GM23338 (cell line): ENCODE measurements at regions not wholly inside any gene's neighbourhood (a gene's known extent, or its start where the extent isn't known, plus 50 kb on each side); places are given as distances from the start of the nearest gene placed in this dataset.

Experiments
- ATAC-seq: fragments of 200-7000 bp; cut with Tn5 transposase; 3 replicates; pipeline ENCODE4 v1.9.1; 2020
- DNase-seq: peaks from one replicate; pipeline ENCODE4 v3.0.0-alpha.2; 2015; ENCODE audit warnings: low spot score
- H2AFZ ChIP-seq: fragments of 200-600 bp; sonication (generic); 2 replicates; pipeline ENCODE4 v1.8.0; 2016; ENCODE audit warnings: antibody characterized with exemption, mild to moderate bottlenecking, moderate library complexity
- H3F3A ChIP-seq: fragments of 200-600 bp; sonication (generic); replicated peaks from 2 replicates; pipeline ENCODE4 v1.8.0; 2017; ENCODE audit warnings: antibody characterized with exemption, mixed run types, low read depth
- H3K27ac ChIP-seq: fragments of 200-600 bp; sonication (generic); 2 replicates; pipeline ENCODE4 v1.6.1; 2016; ENCODE audit warnings: low read depth
- H3K27me3 ChIP-seq: fragments of 200-600 bp; sonication (generic); 2 replicates; pipeline ENCODE4 v1.8.0; 2016; ENCODE audit warnings: mild to moderate bottlenecking, mixed run types, moderate library complexity; ENCODE audit not compliant: insufficient read depth
- H3K36me3 ChIP-seq: fragments of 200-600 bp; sonication (generic); 2 replicates; pipeline ENCODE4 v1.8.0; 2016; ENCODE audit warnings: mild to moderate bottlenecking; ENCODE audit not compliant: insufficient read depth
- H3K4me1 ChIP-seq: fragments of 200-600 bp; sonication (generic); 2 replicates; pipeline ENCODE4 v1.8.0; 2016; ENCODE audit warnings: mild to moderate bottlenecking, moderate library complexity; ENCODE audit not compliant: insufficient read depth
- H3K4me2 ChIP-seq: fragments of 200-600 bp; sonication (generic); 2 replicates; pipeline ENCODE4 v1.7.1; 2017; ENCODE audit warnings: mixed run types
- H3K4me3 ChIP-seq: fragments of 200-600 bp; sonication (generic); 2 replicates; pipeline ENCODE4 v1.6.1; 2016; ENCODE audit warnings: mixed run types
- H3K79me2 ChIP-seq: fragments of 200-600 bp; sonication (generic); replicated peaks from 2 replicates; pipeline ENCODE4 v1.8.0; 2017; ENCODE audit warnings: mild to moderate bottlenecking; ENCODE audit not compliant: insufficient read depth
- H3K9me2 ChIP-seq: fragments of 200-600 bp; sonication (generic); 2 replicates; pipeline ENCODE4 v1.8.0; 2017; ENCODE audit not compliant: insufficient read depth
- H4K20me1 ChIP-seq: fragments of 200-600 bp; sonication (generic); replicated peaks from 2 replicates; pipeline ENCODE4 v1.8.0; 2017; ENCODE audit warnings: mild to moderate bottlenecking; ENCODE audit not compliant: insufficient read depth
- H3K27ac Mint-ChIP-seq: 2 replicates; pipeline ENCODE4 v1.8.0; 2020; ENCODE audit warnings: inconsistent platforms, mild to moderate bottlenecking, moderate library complexity, mixed read lengths
- H3K27me3 Mint-ChIP-seq: 3 replicates; pipeline ENCODE4 v1.8.0; 2022; ENCODE audit warnings: low read depth, mild to moderate bottlenecking, moderate library complexity, mixed read lengths, inconsistent platforms; ENCODE audit not compliant: insufficient read depth, poor library complexity
- H3K36me3 Mint-ChIP-seq: 3 replicates; pipeline ENCODE4 v1.8.0; 2021; ENCODE audit warnings: low read depth, mild to moderate bottlenecking, inconsistent platforms, moderate library complexity, mixed read lengths
- H3K4me1 Mint-ChIP-seq: 3 replicates; pipeline ENCODE4 v1.8.0; 2020; ENCODE audit warnings: mild to moderate bottlenecking, inconsistent platforms, mixed read lengths
- H3K4me3 Mint-ChIP-seq: 3 replicates; pipeline ENCODE4 v1.8.0; 2021; ENCODE audit warnings: moderate library complexity, mild to moderate bottlenecking, inconsistent platforms, mixed read lengths
- H3K9me3 Mint-ChIP-seq: 3 replicates; pipeline ENCODE4 v1.8.0; 2020; ENCODE audit warnings: moderate library complexity, mild to moderate bottlenecking, inconsistent platforms, mixed read lengths
- EZH2phosphoT487 ChIP-seq: fragments of 200-600 bp; sonication (generic); IDR thresholded peaks from one replicate; pipeline ENCODE4 v1.8.1; 2018; ENCODE audit warnings: antibody characterized with exemption; ENCODE audit not compliant: unreplicated experiment
- NANOG ChIP-seq: IDR thresholded peaks from 2 replicates; pipeline ENCODE4 v1.6.1; 2016; ENCODE audit warnings: antibody characterized with exemption, borderline replicate concordance
- ZNF114 ChIP-seq: fragments of 250-450 bp; sonication (Bioruptor Pico); IDR thresholded peaks from 2 replicates; pipeline ENCODE4 v1.5.0; 2020; ENCODE audit warnings: mild to moderate bottlenecking, moderate library complexity
- TF ChIP-seq, protein P1 (sequence below): fragments of 250-450 bp; sonication (Bioruptor Pico); IDR thresholded peaks from 2 replicates; pipeline ENCODE4 v1.5.0; 2020; ENCODE audit warnings: mild to moderate bottlenecking, moderate library complexity

DNA sequence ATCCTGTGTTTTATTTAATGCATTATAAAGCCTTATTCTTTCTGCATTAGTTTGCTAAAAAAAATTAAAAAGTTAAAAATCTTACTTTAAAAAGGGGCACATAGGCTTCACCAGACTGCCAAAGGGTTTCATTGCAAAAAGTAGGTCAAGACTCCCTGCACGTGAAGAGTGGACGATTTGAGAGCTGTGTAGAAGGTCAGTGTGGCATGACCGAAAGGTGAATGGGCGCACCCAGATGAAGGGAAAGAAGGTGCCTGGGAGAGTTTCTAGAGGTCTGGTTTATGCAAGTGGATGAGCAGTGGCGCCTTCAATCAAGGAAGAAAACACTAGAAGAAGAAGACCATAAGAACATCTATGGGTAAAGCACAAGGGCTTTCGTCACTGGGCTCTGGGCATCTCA, 111.0 kb downstream of the SP3 start:
- Histone ChIP-seq H3K4me2 (no peak overlapping the region), H3K4me3 (no peak overlapping the region), H3K9me2 (no peaks in the 10 kb centered on the region), H3K27me3 (no peaks in the 10 kb centered on the region), H4K20me1 (no peaks in the 10 kb centered on the region), H2AFZ (no peak overlapping the region), H3K4me1 (no peaks in the 10 kb centered on the region), H3F3A (no peaks in the 10 kb centered on the region), H3K27ac (no peak overlapping the region), H3K36me3 (no peaks in the 10 kb centered on the region), H3K79me2 (no peaks in the 10 kb centered on the region)
- Mint-ChIP-seq H3K4me1 (peaks cover 8% of the 10 kb centered on the region), H3K27me3 (no peaks in the 10 kb centered on the region), H3K36me3 (no peaks in the 10 kb centered on the region), H3K9me3 (no peaks in the 10 kb centered on the region), H3K27ac (no peak overlapping the region), H3K4me3 (no peak overlapping the region)
- ATAC-seq, result no peak
- no peak for DNase-seq
- no peak for TF ChIP-seq NANOG
- TF ChIP-seq, protein P1, sequence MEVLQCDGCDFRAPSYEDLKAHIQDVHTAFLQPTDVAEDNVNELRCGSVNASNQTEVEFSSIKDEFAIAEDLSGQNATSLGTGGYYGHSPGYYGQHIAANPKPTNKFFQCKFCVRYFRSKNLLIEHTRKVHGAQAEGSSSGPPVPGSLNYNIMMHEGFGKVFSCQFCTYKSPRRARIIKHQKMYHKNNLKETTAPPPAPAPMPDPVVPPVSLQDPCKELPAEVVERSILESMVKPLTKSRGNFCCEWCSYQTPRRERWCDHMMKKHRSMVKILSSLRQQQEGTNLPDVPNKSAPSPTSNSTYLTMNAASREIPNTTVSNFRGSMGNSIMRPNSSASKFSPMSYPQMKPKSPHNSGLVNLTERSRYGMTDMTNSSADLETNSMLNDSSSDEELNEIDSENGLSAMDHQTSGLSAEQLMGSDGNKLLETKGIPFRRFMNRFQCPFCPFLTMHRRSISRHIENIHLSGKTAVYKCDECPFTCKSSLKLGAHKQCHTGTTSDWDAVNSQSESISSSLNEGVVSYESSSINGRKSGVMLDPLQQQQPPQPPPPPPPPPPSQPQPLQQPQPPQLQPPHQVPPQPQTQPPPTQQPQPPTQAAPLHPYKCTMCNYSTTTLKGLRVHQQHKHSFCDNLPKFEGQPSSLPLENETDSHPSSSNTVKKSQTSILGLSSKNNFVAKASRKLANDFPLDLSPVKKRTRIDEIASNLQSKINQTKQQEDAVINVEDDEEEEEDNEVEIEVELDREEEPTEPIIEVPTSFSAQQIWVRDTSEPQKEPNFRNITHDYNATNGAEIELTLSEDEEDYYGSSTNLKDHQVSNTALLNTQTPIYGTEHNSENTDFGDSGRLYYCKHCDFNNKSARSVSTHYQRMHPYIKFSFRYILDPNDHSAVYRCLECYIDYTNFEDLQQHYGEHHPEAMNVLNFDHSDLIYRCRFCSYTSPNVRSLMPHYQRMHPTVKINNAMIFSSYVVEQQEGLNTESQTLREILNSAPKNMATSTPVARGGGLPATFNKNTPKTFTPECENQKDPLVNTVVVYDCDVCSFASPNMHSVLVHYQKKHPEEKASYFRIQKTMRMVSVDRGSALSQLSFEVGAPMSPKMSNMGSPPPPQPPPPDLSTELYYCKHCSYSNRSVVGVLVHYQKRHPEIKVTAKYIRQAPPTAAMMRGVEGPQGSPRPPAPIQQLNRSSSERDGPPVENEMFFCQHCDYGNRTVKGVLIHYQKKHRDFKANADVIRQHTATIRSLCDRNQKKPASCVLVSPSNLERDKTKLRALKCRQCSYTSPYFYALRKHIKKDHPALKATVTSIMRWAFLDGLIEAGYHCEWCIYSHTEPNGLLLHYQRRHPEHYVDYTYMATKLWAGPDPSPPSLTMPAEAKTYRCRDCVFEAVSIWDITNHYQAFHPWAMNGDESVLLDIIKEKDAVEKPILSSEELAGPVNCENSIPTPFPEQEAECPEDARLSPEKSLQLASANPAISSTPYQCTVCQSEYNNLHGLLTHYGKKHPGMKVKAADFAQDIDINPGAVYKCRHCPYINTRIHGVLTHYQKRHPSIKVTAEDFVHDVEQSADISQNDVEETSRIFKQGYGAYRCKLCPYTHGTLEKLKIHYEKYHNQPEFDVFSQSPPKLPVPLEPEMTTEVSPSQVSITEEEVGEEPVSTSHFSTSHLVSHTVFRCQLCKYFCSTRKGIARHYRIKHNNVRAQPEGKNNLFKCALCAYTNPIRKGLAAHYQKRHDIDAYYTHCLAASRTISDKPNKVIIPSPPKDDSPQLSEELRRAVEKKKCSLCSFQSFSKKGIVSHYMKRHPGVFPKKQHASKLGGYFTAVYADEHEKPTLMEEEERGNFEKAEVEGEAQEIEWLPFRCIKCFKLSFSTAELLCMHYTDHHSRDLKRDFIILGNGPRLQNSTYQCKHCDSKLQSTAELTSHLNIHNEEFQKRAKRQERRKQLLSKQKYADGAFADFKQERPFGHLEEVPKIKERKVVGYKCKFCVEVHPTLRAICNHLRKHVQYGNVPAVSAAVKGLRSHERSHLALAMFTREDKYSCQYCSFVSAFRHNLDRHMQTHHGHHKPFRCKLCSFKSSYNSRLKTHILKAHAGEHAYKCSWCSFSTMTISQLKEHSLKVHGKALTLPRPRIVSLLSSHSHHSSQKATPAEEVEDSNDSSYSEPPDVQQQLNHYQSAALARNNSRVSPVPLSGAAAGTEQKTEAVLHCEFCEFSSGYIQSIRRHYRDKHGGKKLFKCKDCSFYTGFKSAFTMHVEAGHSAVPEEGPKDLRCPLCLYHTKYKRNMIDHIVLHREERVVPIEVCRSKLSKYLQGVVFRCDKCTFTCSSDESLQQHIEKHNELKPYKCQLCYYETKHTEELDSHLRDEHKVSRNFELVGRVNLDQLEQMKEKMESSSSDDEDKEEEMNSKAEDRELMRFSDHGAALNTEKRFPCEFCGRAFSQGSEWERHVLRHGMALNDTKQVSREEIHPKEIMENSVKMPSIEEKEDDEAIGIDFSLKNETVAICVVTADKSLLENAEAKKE, result no peak

DNA sequence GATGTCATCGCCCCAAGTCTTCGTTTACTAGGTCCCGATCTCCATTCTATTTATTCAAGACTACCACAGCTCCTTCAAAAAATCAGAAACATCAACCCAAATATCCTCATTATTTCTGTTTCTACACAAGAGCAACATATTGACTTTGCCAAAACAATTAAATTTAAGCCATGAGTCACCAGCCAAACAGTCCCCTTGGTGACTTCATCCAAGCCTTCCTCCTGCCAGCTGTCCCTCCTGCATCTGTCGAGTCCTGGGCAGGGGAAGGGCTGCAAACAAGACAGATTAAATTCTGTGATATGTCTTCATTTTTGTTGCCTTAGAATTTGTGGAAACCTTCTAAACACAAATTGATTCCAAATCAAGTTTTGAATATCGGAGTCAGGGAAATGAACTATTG, 110.3 kb downstream of the SP3 start:
- Histone ChIP-seq H3K4me1 (no peaks in the 10 kb centered on the region), H3K36me3 (no peaks in the 10 kb centered on the region), H3K27ac (no peak overlapping the region), H3K79me2 (no peaks in the 10 kb centered on the region), H2AFZ (no peak overlapping the region), H3K9me2 (0 out of 2 replicates have a peak, but pooled peaks cover 3% of the 10 kb centered on the region), H3F3A (no peaks in the 10 kb centered on the region), H3K4me2 (no peak overlapping the region), H3K27me3 (no peaks in the 10 kb centered on the region), H4K20me1 (no peaks in the 10 kb centered on the region), H3K4me3 (no peak overlapping the region)
- Mint-ChIP-seq H3K27me3 (no peaks in the 10 kb centered on the region), H3K9me3 (no peaks in the 10 kb centered on the region), H3K36me3 (no peaks in the 10 kb centered on the region), H3K27ac (no peak overlapping the region), H3K4me3 (no peak overlapping the region), H3K4me1 (peaks cover 6% of the 10 kb centered on the region; the same call in 2 of the 3 replicates)
- ATAC-seq (no peak), DNase-seq (no peak)
- TF ChIP-seq EZH2phosphoT487 (no peak), ZNF114 (CRISPR knock-in tag) (no peak)
- TF ChIP-seq, protein P1, result no peak
